IPS-18c (cell line): ENCODE measurements at regions not wholly inside any gene's neighbourhood (a gene's known extent, or its start where the extent isn't known, plus 50 kb on each side); places are given as distances from the start of the nearest gene placed in this dataset.
A peak's percentile ranks its signal among the peaks of the same experiment; 100 is the strongest.
"Not testable (repeated sequence)": the region's sequence is repeated elsewhere in the genome, so short reads cannot be mapped to it uniquely, and the experiment has no call there.

Experiments used
- H3K4me3 ChIP-seq: 2 replicates; pipeline ENCODE4 v1.7.0; 2013; ENCODE audit warnings: low read depth, mild to moderate bottlenecking, low read length, moderate library complexity; ENCODE audit not compliant: insufficient read depth
- H3K9me3 ChIP-seq: one replicate; pipeline ENCODE4 v1.6.1; 2013; ENCODE audit warnings: mild to moderate bottlenecking, low read length, moderate library complexity; ENCODE audit not compliant: control insufficient read depth, insufficient read depth

GRCh38 chr18:76622651-76623050 is 127.6 kb upstream of the ZNF516 start:
- no peak overlapping the region for H3K4me3 ChIP-seq
- H3K9me3 ChIP-seq = no peaks in the 10 kb centered on the region

- no peak overlapping the region; the same call in 1 of the 2 replicates for H3K4me3 ChIP-seq
- H3K9me3 ChIP-seq = no peaks in the 10 kb centered on the region
These were observed 126.9 kb upstream of the ZNF516 start for GRCh38 chr18:76621782-76622495.

DNA sequence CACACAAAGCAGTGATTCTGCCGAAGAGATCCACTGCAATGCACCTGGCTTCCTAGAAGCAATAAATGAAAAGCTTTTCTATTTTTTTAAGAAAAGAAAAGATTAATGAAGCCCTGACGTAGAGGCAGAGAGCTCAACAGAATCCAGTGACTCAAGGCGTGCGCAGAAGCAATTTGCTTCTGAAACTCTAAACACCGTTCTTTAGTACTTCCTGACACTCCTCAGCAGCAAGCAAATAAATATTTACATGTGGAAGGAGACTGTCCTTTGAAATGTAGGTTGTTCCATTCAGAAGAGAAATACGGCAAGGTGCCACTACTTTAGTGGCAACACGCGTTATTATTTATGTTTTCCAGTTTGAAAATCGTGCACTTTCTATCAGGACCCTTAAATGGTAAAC is 126.2 kb upstream of the ZNF516 start:
- Histone ChIP-seq H3K9me3 (no peaks in the 10 kb centered on the region), H3K4me3 (peak overlapping the region; percentile 54)

GRCh38 chr18:76620321-76621170 is 125.5 kb upstream of the ZNF516 start:
- Histone ChIP-seq H3K9me3 (no peaks in the 10 kb centered on the region), H3K4me3 (peak overlapping the region; percentile 54)

GRCh38 chr18:76619621-76620315 is 124.7 kb upstream of the ZNF516 start:
- H3K4me3 ChIP-seq = peak overlapping the region; percentile 54
- H3K9me3 ChIP-seq = no peaks in the 10 kb centered on the region

- peak overlapping the region; percentile 54; the same call in 1 of the 2 replicates for H3K4me3 ChIP-seq
- no peaks in the 10 kb centered on the region for H3K9me3 ChIP-seq
These were observed 124.2 kb upstream of the ZNF516 start for GRCh38 chr18:76619261-76619620.

DNA sequence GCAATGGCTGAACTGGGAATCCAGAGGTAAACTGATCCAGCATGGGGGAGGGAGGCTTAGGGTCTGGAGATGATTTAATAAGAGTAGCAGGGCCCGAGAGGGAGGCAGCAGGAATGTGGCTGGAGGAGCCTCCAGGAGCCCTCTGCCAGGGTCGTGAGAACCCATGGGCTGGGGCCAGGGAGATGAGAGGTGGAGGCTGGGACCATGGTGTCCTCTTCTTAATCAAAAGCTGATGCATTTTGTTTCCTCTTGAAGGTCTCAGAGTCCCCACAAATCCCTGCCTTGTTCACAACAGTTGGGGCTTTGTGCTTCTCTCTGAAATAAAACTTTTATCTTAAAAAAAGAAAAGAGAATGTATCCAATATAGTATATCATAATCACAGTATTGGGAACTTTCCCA is 123.7 kb upstream of the ZNF516 start:
- H3K4me3 ChIP-seq = no peak overlapping the region
- H3K9me3 ChIP-seq = no peaks in the 10 kb centered on the region

GRCh38 chr18:76616373-76616772 is 121.3 kb upstream of the ZNF516 start:
- Histone ChIP-seq H3K9me3 (no peaks in the 10 kb centered on the region), H3K4me3 (no peak overlapping the region)

GRCh38 chr18:76615065-76615733 is 120.2 kb upstream of the ZNF516 start:
- H3K9me3 ChIP-seq = no peaks in the 10 kb centered on the region
- no peak overlapping the region for H3K4me3 ChIP-seq

DNA sequence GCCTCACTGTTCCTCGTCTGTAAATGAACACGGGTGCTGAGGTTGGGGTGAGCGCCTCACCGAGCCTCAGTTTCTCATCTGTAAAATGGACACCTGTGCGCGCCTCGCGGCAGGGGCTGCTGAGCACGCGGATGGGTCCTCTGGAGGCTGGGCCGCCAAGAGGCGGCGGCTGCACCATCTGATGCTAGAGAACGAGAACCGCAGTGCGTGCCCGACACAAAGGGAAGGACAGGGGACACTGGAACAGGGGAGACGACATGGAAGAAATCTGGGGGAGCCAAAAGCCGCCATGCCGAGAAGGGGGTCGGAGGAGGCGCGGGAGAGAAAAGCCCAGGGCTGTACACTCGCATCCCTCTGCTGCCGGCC is 118.7 kb upstream of the ZNF516 start:
- Histone ChIP-seq H3K4me3 (no peak overlapping the region), H3K9me3 (no peaks in the 10 kb centered on the region)

DNA sequence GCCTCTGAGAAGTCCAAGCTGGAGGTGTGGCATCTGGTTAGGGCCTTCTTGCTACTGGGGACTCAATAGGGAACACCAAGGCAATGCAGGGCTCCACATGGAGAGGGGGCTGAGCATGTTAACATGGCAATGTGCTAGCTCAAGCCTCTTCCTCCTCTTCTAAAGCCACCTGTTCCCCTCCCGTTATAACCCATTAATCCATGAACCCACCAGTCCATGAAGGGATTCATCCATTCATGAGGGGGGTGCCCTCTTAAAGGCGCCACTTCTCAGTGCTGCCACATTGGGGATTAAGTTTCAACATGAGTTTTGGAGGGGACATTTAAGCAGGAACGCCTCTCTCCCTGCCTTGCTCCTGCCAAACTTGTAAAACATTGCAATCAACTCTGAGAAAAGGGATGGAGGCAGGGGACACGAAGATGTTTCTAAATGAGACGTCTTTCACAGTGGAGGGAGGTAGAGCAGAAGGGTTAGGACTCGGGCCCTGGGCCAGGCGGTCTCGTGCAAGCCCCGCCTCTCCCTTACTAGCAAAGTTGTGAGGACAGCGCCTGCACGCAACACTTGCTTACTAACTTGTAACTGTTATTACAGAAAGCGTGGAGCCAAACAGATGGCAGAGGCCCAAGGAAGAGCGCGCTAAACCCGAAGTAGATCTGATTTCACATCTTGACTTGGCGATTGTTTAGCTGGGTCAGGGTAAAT is 118.2 kb upstream of the ZNF516 start:
- no peak overlapping the region for H3K4me3 ChIP-seq
- no peaks in the 10 kb centered on the region for H3K9me3 ChIP-seq

DNA sequence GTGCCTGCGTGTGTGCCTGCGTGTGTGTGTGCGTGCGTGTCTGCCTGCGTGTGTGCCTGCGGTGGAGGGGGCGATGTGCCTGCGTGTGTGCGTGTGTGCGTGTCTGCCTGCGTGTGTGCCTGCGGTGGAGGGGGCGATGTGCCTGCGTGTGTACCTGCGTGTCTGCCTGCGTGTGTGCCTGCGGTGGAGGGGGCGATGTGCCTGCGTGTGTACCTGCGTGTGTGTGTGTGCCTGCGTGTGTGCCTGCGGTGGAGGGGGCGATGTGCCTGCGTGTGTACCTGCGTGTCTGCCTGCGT is 116.7 kb upstream of the ZNF516 start:
- not testable (repeated sequence) for H3K4me3 ChIP-seq, H3K9me3 ChIP-seq

DNA sequence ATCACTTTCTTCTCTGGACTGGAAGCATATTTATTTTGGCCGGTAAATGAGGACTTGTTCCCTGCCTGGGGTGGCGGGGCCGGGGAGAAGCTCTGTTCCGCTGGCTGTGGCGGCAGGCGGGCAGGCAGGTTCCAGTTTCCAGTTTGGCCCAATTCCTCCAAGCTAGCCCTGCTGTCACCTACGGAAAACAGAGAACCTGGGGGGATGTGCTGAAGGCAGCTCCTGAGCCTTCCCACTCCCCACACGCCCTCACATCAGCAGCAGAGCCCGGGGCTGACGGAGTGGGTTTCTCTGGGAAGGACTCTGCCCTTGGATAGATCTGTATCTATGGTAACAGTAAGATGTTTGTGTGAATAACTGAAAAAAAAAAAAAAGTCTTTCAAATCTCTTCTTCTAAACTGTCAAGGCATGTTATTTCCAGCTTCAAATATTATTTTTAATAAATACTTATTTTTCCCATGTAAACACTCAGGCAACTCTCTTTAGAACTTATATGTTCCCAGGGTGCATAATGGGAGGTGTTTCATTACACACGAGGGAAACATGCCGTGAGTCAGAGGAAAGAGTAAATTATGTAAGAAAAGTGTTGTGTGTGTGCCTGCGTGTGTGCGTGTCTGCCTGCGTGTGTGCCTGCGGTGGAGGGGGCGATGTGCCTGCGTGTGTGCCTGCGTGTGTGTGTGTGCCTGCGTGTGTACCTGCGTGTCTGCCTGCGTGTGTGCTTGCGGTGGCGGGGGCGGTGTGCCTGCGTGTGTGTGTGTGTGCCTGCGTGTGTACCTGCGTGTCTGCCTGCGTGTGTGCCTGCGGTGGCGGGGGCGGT is 116.1 kb upstream of the ZNF516 start:
- H3K9me3 ChIP-seq = no peaks in the 10 kb centered on the region
- no peak overlapping the region for H3K4me3 ChIP-seq

GRCh38 chr18:76610012-76610411 is 115.0 kb upstream of the ZNF516 start:
- no peaks in the 10 kb centered on the region for H3K9me3 ChIP-seq
- H3K4me3 ChIP-seq = no peak overlapping the region

DNA sequence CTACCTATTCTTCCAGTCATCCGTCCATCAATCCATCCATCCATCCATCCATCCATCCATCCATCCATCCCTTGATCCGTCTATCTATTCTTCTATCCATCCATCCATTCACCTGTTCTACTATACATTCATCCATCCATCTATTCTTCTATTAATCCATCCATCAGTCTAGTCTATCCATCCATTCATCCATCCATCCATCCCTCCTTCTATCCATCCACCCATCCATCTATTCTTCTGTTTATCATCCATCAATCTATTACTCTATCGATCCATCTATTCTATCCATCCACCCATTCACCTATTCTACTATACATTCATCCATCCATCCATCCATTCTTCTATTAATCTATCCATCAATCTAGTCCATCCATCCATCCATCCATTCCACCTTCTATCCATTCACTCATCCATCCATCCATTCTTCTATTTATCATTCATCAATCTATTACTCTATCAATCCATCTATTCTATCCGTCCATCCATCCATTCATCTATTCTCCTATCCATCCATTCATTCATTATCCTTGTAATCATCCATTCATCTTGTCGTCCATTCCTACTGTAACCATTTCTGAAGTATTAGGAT is 110.4 kb upstream of the ZNF516 start:
- no peak overlapping the region for H3K4me3 ChIP-seq
- no peaks in the 10 kb centered on the region for H3K9me3 ChIP-seq

GRCh38 chr18:76604935-76605240 is 109.8 kb upstream of the ZNF516 start:
- Histone ChIP-seq H3K4me3 (no peak overlapping the region), H3K9me3 (no peaks in the 10 kb centered on the region)
